Panc1 (cell line): ENCODE measurements at regions not wholly inside any gene's neighbourhood (a gene's known extent, or its start where the extent isn't known, plus 50 kb on each side); places are given as distances from the start of the nearest gene placed in this dataset.

Experiments used
- ATAC-seq: fragments of 200-7000 bp; cut with Tn5 transposase; 2 replicates; pipeline ENCODE4 v1.9.1; 2020; ENCODE audit warnings: mild to moderate bottlenecking, moderate library complexity
- BruUV-seq: library from RNA; stranded (reverse); fragments of 400-500 nt; replicated peaks from 2 replicates; lab custom pipeline; 2021; lab: Mats Ljungman, UMichigan
- CTCF ChIA-PET: fragments of 300-600 bp; sonication (Branson Sonifier 250); formaldehyde crosslinking; loops from one replicate; lab custom pipeline; 2022; ENCODE audit warnings: antibody characterized with exemption; lab: Charles Lee
- POLR2A ChIA-PET: fragments of 300-600 bp; sonication (Branson Sonifier 250); formaldehyde crosslinking; loops from one replicate; lab custom pipeline; 2022; ENCODE audit warnings: antibody characterized with exemption; lab: Charles Lee
- DNase-seq: peaks from one replicate; pipeline ENCODE4 v3.0.0-alpha.2; 2010; ENCODE audit warnings: low read depth, low spot score
- H3K27ac ChIP-seq: 2 replicates; pipeline ENCODE4 v1.5.1; 2011; ENCODE audit warnings: mild to moderate bottlenecking, low read length, inconsistent platforms
- H3K27me3 ChIP-seq: fragments of 200-500 bp; sonication (Bioruptor generic); 2 replicates; pipeline ENCODE4 v1.6.0; 2014; ENCODE audit warnings: low read length, inconsistent platforms; ENCODE audit not compliant: control insufficient read depth, insufficient read depth
- H3K36me3 ChIP-seq: fragments of 200-500 bp; sonication (Bioruptor generic); 2 replicates; pipeline ENCODE4 v1.5.1; 2014; ENCODE audit warnings: inconsistent platforms, mild to moderate bottlenecking, low read length, moderate library complexity; ENCODE audit not compliant: control insufficient read depth, insufficient read depth
- H3K4me1 ChIP-seq: 2 replicates; pipeline ENCODE4 v1.5.1; 2011; ENCODE audit warnings: inconsistent platforms, mild to moderate bottlenecking, low read length, moderate library complexity; ENCODE audit not compliant: control insufficient read depth, insufficient read depth
- H3K4me3 ChIP-seq, 2 experiments: 2 replicates each; pipeline ENCODE4 v1.5.1; 2011 to 2012; ENCODE audit warnings: low read depth in 2 of 2, low read length in 2 of 2, mild to moderate bottlenecking in 2 of 2, inconsistent platforms in 1 of 2, moderate library complexity in 1 of 2
- H3K9me3 ChIP-seq: fragments of 200-500 bp; sonication (Bioruptor generic); 2 replicates; pipeline ENCODE4 v1.5.1; 2014; ENCODE audit warnings: low read depth, mild to moderate bottlenecking, inconsistent platforms, low read length, moderate library complexity; ENCODE audit not compliant: control insufficient read depth, insufficient read depth
- POLR2AphosphoS5 ChIP-seq: IDR thresholded peaks from 2 replicates; pipeline ENCODE4 v1.6.1; 2012; ENCODE audit warnings: mild to moderate bottlenecking, low read depth, low read length, moderate library complexity
- SIN3A ChIP-seq: IDR thresholded peaks from 2 replicates; pipeline ENCODE4 v1.6.1; 2012; ENCODE audit warnings: low read depth, mild to moderate bottlenecking, low read length, moderate library complexity, borderline replicate concordance; ENCODE audit not compliant: insufficient read depth
- TCF7L2 ChIP-seq: IDR thresholded peaks from 2 replicates; pipeline ENCODE4 v1.6.1; 2011; ENCODE audit warnings: mild to moderate bottlenecking, low read depth, low read length, inconsistent platforms
- in situ Hi-C: cut with HindIII; loops from 2 replicates; pipeline ENCODE4 v1.10.0; 2016; ENCODE audit warnings: low sequenced_read_pairs, low pct_unique_long_range_greater_than_20kb
- intact Hi-C: fragments of 100-400 bp; cut with micrococcal nuclease; formaldehyde crosslinking; loops from one replicate; pipeline ENCODE4 v1.10.0; 2022; ENCODE audit not compliant: unreplicated experiment
- TF ChIP-seq, protein P1 (sequence below): fragments of 450-650 bp; IDR thresholded peaks from 2 replicates; pipeline ENCODE4 v1.5.1; 2017; ENCODE audit warnings: mild to moderate bottlenecking
- TF ChIP-seq, protein P2 (sequence below), 2 experiments: IDR thresholded peaks; 2 replicates each; pipeline ENCODE4 v1.6.1; 2011 to 2012; ENCODE audit warnings: low read depth in 2 of 2, control low read depth in 1 of 2, low read length in 1 of 2, mild to moderate bottlenecking in 1 of 2, moderate library complexity in 1 of 2; ENCODE audit not compliant: insufficient read depth in 1 of 2

DNA sequence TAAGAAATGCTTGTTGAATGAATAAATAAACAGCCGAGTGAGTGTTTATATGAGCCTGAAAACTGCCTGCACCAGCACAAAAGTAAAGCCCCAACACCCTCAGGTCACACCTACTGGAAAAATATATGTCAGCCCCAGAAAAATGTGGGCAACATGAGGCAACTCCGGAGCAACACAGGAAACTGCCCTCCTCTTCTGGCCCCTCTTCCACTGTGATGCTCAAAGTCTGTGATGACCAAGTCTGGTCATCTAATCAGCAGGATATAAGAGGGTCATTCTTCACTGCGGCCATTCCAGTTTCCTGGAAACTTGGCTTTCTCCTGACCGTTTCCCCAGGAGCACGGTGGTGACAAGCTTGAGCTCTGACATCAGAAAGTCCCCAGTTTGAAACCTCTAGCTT, 159.6 kb upstream of the PZP start:
- no peaks in the 10 kb centered on the region for H3K27me3 ChIP-seq
- no peak overlapping the region for H3K4me3 ChIP-seq
- ATAC-seq (no peak), DNase-seq (no peak)
- intact Hi-C loops = no loop called here
- in situ Hi-C loops = no loop called here
- H3K36me3 ChIP-seq = no peaks in the 10 kb centered on the region
- BruUV-seq = no TSS peak
- no peaks in the 10 kb centered on the region for H3K9me3 ChIP-seq
- no peaks in the 10 kb centered on the region for H3K4me1 ChIP-seq
- CTCF ChIA-PET = no interaction called here
- TF ChIP-seq, protein P1, sequence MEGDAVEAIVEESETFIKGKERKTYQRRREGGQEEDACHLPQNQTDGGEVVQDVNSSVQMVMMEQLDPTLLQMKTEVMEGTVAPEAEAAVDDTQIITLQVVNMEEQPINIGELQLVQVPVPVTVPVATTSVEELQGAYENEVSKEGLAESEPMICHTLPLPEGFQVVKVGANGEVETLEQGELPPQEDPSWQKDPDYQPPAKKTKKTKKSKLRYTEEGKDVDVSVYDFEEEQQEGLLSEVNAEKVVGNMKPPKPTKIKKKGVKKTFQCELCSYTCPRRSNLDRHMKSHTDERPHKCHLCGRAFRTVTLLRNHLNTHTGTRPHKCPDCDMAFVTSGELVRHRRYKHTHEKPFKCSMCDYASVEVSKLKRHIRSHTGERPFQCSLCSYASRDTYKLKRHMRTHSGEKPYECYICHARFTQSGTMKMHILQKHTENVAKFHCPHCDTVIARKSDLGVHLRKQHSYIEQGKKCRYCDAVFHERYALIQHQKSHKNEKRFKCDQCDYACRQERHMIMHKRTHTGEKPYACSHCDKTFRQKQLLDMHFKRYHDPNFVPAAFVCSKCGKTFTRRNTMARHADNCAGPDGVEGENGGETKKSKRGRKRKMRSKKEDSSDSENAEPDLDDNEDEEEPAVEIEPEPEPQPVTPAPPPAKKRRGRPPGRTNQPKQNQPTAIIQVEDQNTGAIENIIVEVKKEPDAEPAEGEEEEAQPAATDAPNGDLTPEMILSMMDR = no peak
- no peak for TF ChIP-seq TCF7L2
- H3K27ac ChIP-seq = no peak overlapping the region
- POLR2A ChIA-PET = no interaction called here

DNA sequence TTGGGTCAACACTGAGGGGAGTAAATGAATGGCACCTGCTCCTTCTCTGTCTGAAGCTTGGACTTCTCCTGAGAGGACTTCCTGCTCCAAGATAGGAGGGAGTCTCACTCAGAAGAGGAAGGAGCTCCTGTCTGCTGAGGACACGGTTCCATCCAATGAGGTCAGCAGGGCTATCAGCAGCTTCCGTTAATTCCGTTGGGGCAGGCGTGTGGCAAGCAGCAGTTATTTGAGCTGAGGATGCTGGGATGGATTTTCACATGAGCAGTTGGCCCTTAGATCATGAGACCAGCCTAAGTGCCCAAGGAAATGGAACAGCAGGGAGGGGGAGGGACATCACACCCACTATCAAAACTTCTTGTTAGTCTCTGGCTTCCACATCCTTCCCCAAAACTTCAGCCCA, 159.0 kb upstream of the PZP start:
- Histone ChIP-seq H3K27me3 (no peaks in the 10 kb centered on the region), H3K27ac (no peak overlapping the region), H3K9me3 (no peaks in the 10 kb centered on the region), H3K4me1 (no peaks in the 10 kb centered on the region), H3K36me3 (no peaks in the 10 kb centered on the region), H3K4me3 (no peak overlapping the region)
- ChIA-PET CTCF (no interaction called here), POLR2A (no interaction called here)
- ATAC-seq (no peak), DNase-seq (no peak)
- no peak for TF ChIP-seq POLR2AphosphoS5
- TF ChIP-seq, protein P2, sequence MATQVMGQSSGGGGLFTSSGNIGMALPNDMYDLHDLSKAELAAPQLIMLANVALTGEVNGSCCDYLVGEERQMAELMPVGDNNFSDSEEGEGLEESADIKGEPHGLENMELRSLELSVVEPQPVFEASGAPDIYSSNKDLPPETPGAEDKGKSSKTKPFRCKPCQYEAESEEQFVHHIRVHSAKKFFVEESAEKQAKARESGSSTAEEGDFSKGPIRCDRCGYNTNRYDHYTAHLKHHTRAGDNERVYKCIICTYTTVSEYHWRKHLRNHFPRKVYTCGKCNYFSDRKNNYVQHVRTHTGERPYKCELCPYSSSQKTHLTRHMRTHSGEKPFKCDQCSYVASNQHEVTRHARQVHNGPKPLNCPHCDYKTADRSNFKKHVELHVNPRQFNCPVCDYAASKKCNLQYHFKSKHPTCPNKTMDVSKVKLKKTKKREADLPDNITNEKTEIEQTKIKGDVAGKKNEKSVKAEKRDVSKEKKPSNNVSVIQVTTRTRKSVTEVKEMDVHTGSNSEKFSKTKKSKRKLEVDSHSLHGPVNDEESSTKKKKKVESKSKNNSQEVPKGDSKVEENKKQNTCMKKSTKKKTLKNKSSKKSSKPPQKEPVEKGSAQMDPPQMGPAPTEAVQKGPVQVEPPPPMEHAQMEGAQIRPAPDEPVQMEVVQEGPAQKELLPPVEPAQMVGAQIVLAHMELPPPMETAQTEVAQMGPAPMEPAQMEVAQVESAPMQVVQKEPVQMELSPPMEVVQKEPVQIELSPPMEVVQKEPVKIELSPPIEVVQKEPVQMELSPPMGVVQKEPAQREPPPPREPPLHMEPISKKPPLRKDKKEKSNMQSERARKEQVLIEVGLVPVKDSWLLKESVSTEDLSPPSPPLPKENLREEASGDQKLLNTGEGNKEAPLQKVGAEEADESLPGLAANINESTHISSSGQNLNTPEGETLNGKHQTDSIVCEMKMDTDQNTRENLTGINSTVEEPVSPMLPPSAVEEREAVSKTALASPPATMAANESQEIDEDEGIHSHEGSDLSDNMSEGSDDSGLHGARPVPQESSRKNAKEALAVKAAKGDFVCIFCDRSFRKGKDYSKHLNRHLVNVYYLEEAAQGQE (IDR thresholded peaks at IDR 0.05; ENCODE audit: insufficient read depth in 1 of 2, low read depth in 2 of 2, low read length in 1 of 2) = no peak
- TF ChIP-seq SIN3A = no peak
- TF ChIP-seq TCF7L2 = no peak
- TF ChIP-seq, protein P1 = no peak
- no TSS peak for BruUV-seq
- intact Hi-C loops (no loop called here), in situ Hi-C loops (no loop called here)

DNA sequence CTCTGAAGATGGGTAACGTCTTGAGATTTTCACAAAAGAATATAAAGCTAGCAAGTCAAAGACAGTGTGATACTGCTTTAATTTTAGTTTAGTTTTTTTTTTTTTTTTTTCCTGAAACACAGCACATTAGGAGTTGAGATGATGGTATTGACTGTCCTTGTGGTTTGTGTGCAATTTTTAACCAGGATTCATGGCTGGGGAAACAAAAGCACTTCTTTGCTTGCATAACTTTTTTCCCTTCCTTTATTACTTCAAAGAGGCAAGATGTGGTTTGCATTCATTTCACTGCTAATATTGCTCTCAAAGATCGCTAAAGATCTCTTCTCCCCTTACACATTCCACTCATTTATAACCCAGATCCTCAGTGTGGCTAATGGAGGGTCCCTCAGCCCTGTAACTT, 157.1 kb upstream of the PZP start:
- no TSS peak for BruUV-seq
- TF ChIP-seq, protein P1 = no peak
- TF ChIP-seq POLR2AphosphoS5 (no peak), SIN3A (no peak), TCF7L2 (no peak)
- TF ChIP-seq, protein P2 (IDR thresholded peaks at IDR 0.05; ENCODE audit: insufficient read depth in 1 of 2, low read depth in 2 of 2, low read length in 1 of 2) = no peak
- Histone ChIP-seq H3K4me3 (no peak overlapping the region), H3K9me3 (no peaks in the 10 kb centered on the region), H3K27me3 (no peaks in the 10 kb centered on the region), H3K27ac (no peak overlapping the region), H3K36me3 (no peaks in the 10 kb centered on the region), H3K4me1 (no peaks in the 10 kb centered on the region)
- intact Hi-C loops (no loop called here), in situ Hi-C loops (no loop called here)
- CTCF ChIA-PET = no interaction called here
- POLR2A ChIA-PET = no interaction called here
- no peak for ATAC-seq
- DNase-seq = no peak
